Iris pigment epithelial cell (primary cell): ENCODE measurements at regions not wholly inside any gene's neighbourhood (a gene's known extent, or its start where the extent isn't known, plus 50 kb on each side); places are given as distances from the start of the nearest gene placed in this dataset.
"Not testable (repeated sequence)": the region's sequence is repeated elsewhere in the genome, so short reads cannot be mapped to it uniquely, and the experiment has no call there.

Source experiments
- DNase-seq: peaks from one replicate; pipeline ENCODE4 v3.0.0-alpha.2; 2011; ENCODE audit warnings: low read depth

DNA sequence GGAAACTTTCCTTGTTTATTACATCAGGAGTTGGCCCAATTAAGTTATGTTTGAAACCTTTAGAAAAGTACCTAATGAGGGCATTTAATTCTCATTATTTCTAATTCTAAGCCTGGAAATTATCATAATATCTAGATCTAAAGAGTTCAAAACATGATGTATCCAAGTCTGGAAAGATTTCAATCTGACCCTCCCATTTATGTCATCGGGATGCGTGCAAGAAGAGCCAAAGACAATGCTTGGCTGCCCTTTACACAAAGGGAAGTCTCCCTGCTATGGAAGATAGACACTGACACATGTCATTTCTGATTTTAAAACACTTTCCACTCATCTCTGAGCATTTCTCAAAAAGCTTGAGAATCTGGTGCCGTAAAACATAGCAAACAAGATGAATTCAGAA, 222.4 kb downstream of the ANTXR2 start:
- DNase-seq, result no peak

DNA sequence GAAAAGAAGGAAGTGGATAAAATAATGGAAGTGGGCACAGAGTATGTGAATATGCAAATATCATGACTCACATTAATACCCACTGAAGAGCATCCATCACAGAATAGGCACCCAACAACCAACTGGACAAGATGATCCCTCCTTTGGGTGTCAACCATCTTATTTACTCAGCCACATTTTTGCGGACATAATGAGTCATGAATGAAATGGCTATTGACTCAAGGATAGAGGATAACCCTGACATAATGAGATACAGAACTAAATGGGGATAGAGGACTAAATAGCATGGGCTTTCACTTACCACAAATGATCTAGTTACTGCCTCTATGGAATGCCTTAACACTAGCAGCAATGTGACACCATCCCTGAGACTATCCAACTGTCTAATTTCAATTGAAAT, 224.7 kb downstream of the ANTXR2 start:
- no peak for DNase-seq

DNA sequence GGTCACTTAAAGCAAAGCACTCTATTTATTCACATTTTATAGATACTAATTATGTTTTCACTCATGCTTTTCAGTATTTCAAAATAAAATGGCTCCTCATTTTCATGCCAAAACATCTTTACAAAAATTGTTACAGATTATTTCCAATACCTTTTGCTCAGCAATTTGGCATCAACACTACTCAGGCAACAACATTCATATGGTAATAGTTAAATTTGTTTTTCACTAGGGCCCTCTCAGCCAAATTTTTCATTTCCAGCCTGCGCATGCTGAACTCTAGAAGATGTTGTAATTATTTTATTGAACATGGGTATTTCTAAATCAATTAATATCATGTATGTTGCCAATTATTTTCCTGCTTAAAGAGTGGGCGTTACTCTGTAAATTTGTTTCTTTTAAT, 225.6 kb downstream of the ANTXR2 start:
- no peak for DNase-seq

DNA sequence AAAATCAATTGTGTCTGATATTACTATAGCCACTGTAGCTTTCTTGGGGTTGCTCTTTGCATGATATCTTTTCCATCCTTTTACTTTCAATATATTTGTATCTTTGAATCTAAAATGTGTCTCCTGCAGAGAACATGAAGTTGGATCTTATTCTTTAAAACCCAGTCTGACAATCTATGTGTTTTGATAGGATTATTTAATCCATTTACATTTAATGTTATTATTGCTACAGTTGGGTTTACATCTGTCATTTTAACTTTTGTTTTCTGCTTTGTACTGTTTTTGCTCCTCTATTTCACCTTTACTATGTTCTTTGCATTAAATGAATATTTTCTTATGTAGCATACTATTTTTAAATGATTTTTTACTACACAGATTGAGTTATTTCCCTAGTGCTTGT, 230.9 kb downstream of the ANTXR2 start:
- DNase-seq, result no peak

DNA sequence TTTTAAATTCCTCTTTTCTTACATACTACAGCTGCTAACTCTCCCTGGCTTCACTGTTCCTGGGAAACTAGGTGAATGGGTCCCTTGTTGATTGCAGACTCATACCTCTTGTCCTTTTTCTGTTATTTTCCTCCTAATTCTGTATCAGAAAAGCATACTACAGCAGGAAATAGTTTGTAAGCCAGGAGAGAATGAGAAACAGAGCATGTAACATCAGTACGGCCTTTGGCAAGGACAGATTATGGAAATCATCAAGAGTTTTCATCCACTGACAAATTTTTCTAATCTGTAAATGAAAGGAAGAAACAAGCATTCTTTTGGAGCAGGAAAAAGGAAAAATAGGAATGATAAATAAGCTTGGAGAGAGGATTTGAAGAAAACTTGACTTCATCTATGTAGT, 239.2 kb downstream of the ANTXR2 start:
- no peak for DNase-seq

DNA sequence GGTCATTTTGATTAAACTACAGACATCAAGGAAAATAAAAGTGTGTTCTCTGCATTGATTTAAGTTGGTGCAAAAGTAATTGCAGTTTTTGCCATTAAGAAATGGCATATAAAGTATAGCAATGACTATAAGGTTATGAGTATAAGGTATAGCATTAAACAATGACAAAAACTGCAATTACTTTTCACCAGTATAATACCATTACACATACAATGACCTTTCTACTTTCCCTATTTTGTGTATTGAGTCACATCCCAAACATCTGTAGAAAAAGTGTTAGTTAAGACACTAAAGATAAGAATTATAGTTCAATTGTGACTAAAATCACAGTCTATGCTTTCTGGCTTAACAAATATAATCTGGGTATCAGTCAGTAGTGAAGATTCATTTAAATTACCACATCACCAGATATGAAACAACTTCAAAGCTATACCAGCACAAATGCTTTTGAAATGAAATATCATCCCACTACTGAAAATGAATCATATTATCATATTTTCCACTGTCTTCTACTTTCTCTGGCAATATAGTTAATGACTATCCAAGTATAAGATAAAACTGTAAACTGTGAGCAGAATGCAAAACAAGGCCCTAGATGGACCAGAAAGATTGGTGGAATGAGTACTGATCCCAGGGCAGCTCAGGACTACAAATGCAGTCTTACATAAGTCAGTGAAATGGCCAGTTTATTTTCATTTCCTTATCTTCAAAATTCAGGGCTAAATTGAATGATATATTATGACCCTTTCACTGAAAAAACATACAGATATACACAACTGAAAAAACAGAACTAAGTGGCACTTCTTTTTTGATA, 241.1 kb downstream of the ANTXR2 start:
- DNase-seq, result no peak

DNA sequence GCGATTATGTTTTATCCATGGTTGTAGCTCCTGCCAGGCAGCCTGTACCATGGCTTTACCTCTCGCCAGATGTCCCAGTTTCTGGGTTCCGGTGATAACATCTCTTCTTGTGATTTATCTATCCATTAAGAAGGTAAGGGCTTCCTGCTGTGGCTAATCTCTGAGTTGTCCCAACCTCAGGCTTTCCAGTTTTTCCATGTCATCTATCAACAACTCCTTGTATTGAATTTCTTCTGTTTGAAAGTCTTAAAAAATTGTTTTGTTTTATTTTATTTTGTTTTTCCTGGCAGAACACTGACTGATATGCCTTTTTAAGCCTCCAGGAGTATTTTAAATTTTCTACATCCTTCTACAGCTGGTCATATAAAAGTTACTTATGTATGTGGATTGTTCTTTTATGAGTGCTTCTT, 241.9 kb downstream of the ANTXR2 start:
- no peak for DNase-seq

DNA sequence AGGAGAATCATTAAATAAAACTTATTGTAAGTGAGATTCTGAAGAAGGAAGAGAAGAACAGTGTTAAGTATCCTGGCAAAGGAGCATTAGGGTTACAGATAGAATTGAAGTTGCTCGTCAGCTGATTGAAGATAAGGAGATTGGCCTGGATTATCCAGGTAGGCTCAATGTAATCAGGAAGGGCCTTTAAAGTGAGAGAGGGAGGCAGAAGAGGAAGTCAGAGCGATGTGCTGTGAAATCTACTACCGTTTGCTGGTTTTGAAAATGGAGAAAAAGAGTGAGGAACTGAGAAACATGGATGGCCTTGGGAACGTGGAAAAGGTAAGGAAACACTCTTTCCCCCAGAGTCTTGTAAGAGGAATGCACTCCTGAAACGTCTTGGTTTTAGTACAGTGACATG, 245.7 kb downstream of the ANTXR2 start:
- DNase-seq, result no peak

DNA sequence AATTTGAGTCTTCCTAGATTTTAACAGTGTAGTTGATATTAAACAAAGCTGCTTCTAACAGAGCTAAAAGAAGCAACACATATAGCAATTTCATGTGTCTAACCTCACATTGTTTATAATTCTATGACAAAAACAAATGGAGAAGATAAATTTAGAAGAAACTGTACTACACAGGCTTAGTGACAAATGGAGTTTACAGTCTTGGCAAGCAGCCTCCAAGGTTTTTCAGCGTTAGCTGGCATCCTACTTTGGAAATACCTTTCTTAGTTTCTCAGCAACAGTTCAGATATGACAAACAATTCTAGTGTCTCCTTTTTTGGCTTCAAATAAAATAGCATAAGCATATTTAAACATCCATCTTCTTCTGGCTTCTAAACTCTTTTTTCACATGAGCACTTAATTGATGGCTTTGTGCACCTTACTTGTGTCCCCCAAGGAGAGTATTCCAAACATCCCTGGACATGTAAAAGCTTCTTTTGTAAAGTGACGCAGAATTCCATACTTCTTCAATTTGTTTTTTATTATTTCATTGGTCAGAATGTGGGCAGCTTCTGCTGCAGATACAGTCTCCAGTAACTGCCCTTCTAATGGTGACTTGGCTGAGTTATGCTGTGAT, 249.8 kb downstream of the ANTXR2 start:
- peak; percentile 30 for DNase-seq

DNA sequence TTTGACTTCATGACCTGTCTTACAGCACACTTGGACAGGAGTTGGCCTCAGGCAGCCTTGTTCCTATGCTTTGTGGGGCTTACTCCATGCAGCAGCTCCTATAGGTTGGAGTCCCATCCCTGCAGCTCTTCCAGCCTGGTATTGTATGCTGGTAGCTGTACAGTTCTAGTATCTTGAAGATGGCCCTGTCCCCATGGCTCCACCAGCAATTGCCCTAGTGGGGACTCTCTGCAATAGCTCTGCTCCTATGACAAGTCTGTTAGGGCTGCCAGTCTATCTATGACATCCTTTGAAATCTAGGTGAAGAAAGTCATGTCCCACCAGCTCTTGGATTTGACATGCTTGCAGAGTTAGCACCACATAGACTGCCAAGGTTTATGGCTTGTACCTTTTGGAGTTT, 252.6 kb downstream of the ANTXR2 start:
- no peak for DNase-seq

DNA sequence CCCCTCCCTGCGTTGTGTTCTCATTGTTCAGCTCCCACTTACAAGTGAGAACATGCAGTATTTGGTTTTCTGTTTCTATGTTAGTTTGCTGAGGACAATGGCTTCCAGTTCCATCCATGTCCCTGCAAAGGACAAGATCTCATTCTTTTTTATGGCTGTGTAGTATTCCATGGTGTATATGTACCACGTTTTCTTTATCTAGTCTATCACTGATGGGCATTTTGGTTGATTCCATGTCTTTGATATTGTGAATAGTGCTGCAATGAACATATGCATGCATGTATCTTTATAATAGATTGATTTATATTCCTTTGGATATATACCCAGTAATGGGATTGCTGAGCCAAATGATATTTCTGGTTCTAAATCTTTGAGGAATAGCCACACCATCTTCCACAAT, 265.1 kb downstream of the ANTXR2 start:
- not testable (repeated sequence) for DNase-seq

DNA sequence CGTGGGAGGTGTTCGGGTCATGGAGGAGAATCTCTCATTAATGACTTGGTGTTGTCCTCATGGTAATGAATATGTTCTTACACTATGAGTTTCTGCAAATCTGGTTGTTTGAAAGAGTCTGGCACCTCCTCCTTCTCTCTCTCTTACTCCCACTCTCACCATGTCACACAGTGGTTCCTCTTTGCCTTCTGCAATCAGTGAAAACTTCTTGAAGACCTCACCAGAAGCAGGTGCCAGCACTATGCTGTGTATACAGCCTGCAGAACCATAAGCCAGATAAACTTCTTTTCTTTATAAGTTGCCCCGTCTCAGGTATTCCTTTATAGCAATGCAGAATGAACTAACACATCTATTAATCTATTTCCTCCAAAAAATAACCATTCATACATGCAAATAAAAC, 275.0 kb downstream of the ANTXR2 start:
- DNase-seq, result no peak

DNA sequence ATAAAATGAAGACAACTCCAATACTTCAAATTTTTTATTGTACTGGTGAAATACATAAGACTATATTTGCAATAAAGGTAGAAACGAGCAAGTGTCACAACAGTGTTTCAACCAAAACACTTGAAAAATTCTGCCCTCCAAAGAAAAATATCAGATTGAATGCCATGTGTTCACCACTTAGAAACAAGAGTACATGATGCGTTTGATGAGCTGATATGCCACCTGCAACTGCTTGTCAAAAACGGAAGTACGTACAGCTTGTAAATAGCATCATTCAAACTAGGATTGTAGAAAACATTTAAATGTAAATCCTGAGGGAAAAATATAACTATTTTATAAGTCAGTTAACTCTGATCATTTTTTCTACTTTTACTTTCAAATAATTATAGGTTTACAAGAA, 276.1 kb downstream of the ANTXR2 start:
- DNase-seq, result no peak

DNA sequence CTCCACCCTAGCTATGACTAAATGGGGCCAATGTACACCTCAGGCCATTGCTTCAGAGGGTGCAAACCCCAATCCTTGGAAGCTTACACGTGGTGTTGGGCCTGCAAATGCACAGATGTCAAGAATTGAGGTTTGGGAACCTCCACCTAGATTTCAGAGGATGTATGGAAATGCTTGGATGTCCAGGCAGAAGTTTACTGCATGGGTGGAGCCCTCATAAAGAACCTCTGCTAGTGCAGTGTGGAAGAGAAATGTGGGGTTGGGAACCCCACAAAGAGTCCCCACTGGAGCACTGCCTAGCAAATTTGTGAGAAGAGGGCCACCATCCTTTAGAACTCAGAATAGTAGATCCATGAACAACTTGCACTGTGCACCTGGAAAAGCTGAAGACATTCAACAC, 284.1 kb downstream of the ANTXR2 start:
- no peak for DNase-seq

DNA sequence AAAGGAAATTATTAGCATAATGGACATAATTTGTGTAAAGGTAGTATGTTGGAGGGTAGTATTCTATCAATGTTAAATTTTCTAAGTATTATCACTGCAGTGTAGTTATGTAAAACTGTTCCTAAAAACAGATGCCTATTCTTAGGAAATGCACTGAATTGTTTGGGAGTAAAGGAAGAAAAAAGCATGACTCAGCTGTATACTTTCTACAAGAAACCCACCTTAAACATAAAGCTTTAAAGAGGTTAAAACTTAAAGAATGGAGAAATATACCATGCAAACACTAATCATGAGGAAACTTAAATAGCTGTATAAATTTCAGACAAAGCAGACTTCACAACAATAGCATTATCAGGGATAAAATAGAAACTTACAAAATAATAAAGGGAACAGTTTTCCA, 292.9 kb downstream of the ANTXR2 start:
- no peak for DNase-seq

DNA sequence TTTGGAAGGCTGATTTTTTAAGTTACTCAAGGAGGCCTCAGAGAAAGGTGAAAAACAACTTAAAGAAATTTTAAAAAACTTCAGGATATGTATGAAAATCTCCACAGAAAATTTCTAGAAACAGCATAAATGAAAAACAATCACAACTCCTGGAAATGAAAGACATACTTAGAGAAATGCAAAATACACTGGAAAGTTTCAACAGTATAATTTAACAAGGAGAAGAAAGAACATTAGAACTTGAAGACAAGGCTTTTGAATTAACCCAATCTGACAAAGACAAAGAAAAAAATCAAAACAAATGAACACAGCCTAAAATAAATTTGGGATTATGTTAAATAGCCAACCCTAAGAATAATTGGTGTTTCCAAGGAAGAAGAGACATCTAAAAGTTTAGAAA, 300.5 kb downstream of the ANTXR2 start:
- DNase-seq, result no peak

DNA sequence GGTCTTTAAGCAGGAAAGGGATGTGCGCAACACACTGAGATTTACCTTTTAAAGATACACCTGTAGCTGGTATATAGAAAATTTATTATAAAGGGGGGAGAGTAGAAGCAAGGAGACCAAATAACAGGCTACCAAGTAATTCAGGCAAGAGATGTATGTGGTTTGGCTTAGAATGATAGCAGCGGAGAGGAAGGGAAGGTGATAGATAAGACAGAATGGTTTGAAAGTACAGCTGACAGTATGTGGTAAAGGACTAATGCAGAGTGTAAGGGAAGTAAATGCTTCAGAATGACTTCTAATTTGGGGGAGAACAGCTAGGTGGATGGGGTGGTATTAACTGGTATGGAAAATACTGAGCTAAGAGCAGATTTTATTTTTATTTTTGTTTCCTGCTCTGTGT, 308.9 kb downstream of the ANTXR2 start:
- no peak for DNase-seq

DNA sequence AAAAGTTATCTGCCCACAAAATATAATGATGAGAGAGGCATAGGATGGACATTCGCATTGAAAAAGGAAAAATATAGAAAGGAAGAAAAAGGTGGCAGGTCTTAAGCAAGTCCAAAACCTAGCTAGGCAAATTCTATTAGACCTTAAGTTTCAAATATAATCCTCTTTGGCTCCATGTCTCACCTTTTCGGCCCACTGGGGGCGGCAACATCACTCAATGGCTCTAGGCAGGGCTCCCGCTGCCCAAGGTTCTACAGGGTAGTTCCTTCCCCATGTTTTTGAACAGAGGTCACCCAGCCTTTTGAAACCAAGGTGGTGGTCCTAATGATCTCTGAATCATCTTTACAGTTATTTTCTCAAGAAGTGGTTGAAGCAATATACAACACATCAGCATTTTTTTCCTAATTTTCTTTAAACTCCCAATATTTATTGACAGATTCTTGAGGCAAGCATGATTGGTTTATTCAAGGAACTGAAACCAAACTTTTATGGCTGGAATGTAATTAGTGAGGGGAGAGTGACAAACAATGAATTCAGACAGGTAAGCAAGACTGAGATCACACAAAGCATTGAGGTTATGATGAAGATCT, 309.4 kb downstream of the ANTXR2 start:
- DNase-seq, result no peak

DNA sequence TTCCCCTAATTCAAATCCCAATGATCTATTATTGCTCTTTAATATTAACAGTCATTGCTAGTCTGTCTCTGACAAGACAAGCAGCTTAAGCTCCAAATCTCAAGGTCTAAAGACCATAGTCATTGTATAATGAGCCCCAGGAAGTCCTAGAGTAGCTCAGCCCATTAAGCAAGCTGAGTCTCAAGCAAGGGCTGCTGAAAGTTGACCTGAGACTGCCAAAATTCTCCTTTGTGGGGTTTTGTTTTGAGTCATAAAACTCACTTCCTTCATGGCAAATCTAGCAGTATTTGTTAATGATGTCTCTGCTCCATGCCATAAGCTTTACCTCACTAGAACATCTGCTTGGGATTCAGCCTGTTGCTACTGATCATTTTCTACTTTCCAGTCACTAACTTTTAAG, 313.2 kb downstream of the ANTXR2 start:
- no peak for DNase-seq

DNA sequence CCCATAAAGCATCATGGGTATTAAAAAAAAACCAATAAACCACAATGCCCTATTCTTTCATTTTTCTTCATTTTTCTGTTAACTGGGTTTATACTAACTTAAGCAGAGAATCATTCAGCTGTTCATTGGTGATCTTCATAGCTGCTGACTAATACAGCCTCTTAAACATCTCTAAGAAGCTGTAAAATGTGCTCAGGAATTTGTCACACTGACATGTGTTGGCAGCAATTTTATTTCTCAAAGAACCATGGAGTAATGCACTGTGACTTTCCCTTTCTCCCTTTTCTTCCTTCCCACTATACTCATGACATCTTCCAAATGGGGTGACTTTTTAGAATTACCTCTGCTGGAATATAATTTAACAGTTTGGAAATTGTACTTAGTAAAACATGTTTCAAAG, 315.4 kb downstream of the ANTXR2 start:
- DNase-seq, result peak; percentile 5

DNA sequence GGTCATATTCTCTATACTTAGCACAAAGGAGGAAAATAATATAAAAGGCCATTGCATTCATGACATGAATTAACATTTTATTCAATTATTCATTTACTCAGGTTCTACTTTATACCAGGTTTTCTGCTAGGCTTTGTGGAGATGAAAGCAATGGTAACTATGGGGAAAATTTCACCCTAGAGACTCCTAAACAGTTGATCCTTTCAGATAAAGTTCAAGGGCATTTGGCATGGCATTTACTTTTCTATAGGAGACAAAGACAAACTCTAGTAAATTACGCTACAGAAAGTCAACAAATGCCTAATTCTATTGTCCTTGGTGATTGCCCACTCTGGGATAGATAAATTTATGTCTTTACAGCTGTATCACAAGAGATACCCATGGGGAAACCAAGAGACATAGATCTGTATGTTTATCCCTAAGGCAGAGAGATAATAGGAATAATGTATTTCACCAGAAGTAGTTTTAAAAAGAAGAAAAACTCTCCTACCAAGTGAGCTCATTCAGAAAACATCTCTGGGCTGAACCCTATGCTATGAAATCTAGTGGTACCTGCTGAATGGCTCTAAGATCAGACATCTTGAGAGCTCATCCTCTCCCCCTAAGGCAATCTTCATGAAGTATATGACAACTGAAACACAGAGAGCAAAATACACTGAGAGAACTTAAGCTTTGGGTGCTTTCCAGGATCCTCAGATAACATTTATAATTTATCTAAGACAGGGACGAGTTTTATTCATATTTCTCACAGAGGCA, 316.7 kb downstream of the ANTXR2 start:
- no peak for DNase-seq

DNA sequence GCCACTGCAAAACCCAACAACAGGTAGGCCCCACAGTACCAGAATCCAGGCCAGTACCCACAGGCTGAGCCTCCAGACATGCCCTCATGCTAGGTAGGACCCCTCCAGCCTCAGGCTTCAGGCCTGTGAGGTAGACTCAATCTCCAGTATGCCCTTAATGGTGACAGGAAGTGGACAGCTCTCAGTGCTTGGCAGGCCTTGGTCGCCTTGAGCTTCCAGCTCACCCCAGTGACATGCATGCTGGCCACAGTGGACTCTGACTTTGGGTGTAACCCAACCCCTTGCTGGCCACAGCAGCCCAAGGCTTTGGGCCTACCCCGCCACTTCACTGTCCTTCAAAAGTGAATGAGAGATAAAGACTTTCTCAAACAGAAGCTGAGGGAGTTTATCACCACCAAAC, 324.2 kb downstream of the ANTXR2 start:
- no peak for DNase-seq

DNA sequence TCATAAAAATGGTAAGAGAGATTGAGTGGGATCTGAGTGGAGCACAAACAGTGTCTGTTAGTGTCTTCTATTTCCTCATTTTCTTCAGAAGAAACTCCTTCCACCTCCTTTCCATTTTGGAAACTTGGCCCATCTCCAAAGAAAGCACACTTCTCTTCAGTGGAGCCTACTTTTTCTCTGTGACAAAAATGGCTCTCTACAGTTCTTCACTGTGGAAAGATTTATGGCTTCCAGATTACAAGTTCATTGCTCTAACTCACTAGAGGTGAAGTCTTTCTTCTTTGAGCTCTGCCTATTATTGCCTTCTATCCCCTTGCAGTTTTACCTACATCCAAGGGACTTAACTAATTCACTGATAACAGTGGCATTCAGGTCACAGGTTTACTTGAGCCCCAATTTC, 325.8 kb downstream of the ANTXR2 start:
- no peak for DNase-seq
